ENCODE measurements at regions not wholly inside any gene's neighbourhood (a gene's known extent, or its start where the extent isn't known, plus 50 kb on each side); places are given as distances from the start of the nearest gene placed in this dataset.
"Not testable (repeated sequence)": the region's sequence is repeated elsewhere in the genome, so short reads cannot be mapped to it uniquely, and the experiment has no call there.

DNA sequence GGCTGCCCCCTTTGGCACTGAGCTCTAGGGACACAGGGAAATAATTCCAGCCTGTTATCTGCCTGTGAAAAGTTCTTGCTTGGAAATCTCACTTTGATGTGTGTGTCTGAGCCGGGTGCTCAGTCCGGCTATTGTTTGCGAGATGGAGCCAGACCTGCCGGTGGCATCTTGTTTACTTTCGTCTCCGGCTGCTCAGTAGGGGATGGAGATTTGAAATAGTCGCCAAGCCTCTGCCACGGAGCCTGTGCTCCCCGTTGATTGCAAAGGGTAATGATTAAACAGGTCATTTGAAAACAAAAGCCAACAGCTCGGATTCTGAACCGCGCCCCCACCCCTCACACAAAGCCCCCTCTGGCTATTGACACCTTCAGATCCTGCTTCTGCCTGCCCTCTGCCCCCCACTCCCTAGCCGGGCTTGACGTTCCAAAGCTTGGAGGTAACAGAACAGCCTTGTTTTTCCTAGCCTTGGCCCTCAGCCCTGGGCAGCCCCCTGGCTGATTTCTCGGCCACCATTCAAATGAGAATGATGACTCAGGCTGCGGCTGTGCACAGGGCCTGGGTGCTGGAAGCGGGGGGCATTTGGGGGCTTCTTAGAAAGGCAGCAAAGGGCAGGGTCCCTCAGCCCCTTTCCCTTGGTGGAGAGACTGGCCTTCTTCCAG, 70.8 kb upstream of the SPDYE9 start:
- H3K4me3 ChIP-seq (ENCODE audit: low read depth, low read length); FAIRE-seq; H3K27me3 ChIP-seq (ENCODE audit: control insufficient read depth, insufficient read depth, low read length); DNase-seq (ENCODE audit: low read depth); H3K36me3 ChIP-seq (ENCODE audit: control insufficient read depth, insufficient read depth, low read length): not testable (repeated sequence)

DNA sequence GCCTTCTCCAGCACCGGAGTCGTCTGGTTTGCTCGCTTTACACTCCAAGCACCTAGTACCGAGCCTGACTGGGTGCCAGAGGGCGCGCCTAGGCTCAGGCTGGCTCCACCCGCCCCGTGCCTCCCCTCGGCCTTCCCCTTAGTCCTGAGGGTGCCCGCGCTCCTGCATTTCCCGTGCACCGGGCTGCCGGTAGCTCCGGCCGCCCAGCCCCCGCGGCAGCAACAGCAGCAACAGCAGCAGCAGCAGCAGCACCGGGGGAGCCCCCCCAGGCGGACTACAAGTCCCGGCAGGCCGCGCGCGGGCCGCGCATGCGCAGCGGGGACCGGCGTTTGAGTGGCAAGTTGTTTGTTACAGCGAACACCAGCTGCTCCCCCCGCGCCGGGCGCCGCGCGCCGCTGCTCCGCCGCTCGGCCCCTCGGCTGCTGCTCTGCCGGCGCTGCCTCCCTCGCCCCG, 68.8 kb upstream of the SPDYE9 start:
- H3K4me3 ChIP-seq (ENCODE audit: low read depth, low read length), result peak overlapping the region; percentile 8
- not testable (repeated sequence) for H3K27me3 ChIP-seq (ENCODE audit: control insufficient read depth, insufficient read depth, low read length); DNase-seq (ENCODE audit: low read depth); FAIRE-seq; H3K36me3 ChIP-seq (ENCODE audit: control insufficient read depth, insufficient read depth, low read length)

GRCh38 chr7:73153921-73154585, 68.2 kb upstream of the SPDYE9 start:
- not testable (repeated sequence) for FAIRE-seq; DNase-seq (ENCODE audit: low read depth); H3K36me3 ChIP-seq (ENCODE audit: control insufficient read depth, insufficient read depth, low read length); H3K27me3 ChIP-seq (ENCODE audit: control insufficient read depth, insufficient read depth, low read length); H3K4me3 ChIP-seq (ENCODE audit: low read depth, low read length)

DNA sequence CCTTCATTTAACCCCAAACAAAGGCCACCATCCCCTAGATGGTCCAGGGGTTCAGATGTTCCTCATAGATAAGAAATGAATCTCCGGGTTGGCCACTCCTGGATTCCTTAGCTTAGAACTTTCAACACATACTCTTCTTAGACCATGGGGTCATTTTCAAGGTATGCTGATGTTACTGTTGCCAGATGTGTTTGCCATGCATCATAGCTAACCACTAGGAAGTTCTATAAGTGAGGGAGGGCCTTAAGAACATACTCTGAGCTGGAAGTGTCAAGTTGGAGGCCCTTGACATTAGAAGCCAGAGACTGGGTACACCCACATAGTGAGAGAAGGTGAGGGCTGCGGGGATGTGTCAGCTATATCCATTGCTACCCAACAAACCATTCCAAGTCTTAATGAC, 62.7 kb upstream of the SPDYE9 start:
- not testable (repeated sequence) for H3K4me3 ChIP-seq (ENCODE audit: low read depth, low read length); H3K36me3 ChIP-seq (ENCODE audit: control insufficient read depth, insufficient read depth, low read length); FAIRE-seq; DNase-seq (ENCODE audit: low read depth); H3K27me3 ChIP-seq (ENCODE audit: control insufficient read depth, insufficient read depth, low read length)

GRCh38 chr7:73147681-73148080, 61.8 kb upstream of the SPDYE9 start:
- not testable (repeated sequence) for DNase-seq (ENCODE audit: low read depth); H3K27me3 ChIP-seq (ENCODE audit: control insufficient read depth, insufficient read depth, low read length); H3K36me3 ChIP-seq (ENCODE audit: control insufficient read depth, insufficient read depth, low read length); H3K4me3 ChIP-seq (ENCODE audit: low read depth, low read length); FAIRE-seq

GRCh38 chr7:73143993-73144392, 58.2 kb upstream of the SPDYE9 start:
- not testable (repeated sequence) for H3K4me3 ChIP-seq (ENCODE audit: low read depth, low read length); DNase-seq (ENCODE audit: low read depth); H3K27me3 ChIP-seq (ENCODE audit: control insufficient read depth, insufficient read depth, low read length); FAIRE-seq; H3K36me3 ChIP-seq (ENCODE audit: control insufficient read depth, insufficient read depth, low read length)

GRCh38 chr7:73137922-73138321, 52.1 kb upstream of the SPDYE9 start:
- not testable (repeated sequence) for FAIRE-seq; H3K27me3 ChIP-seq (ENCODE audit: control insufficient read depth, insufficient read depth, low read length); H3K36me3 ChIP-seq (ENCODE audit: control insufficient read depth, insufficient read depth, low read length)

More at GRCh38 chr7:73137922-73138321, 52.1 kb upstream of the SPDYE9 start:
- DNase-seq (ENCODE audit: low read depth); H3K4me3 ChIP-seq (ENCODE audit: low read depth, low read length): not testable (repeated sequence)
